GM10248 (cell line): ENCODE measurements at regions not wholly inside any gene's neighbourhood (a gene's known extent, or its start where the extent isn't known, plus 50 kb on each side); places are given as distances from the start of the nearest gene placed in this dataset.
"Not testable (repeated sequence)": the region's sequence is repeated elsewhere in the genome, so short reads cannot be mapped to it uniquely, and the experiment has no call there.

Source experiments
- CTCF ChIA-PET: fragments of 300-600 bp; sonication (Branson Sonifier 250); formaldehyde crosslinking; extraction: SDS; loops from one replicate; lab custom pipeline; 2021; ENCODE audit warnings: antibody characterized with exemption; lab: Yijun Ruan, JAX
- POLR2A ChIA-PET: fragments of 350-650 bp; sonication (Branson Sonifier 250); formaldehyde crosslinking; extraction: SDS; loops from one replicate; lab custom pipeline; 2020; ENCODE audit warnings: antibody characterized with exemption; lab: Yijun Ruan, JAX
- DNase-seq: peaks from one replicate; pipeline ENCODE4 v3.0.0; 2012; ENCODE audit errors: extremely low spot score
- CTCF ChIP-seq: IDR thresholded peaks from 2 replicates; pipeline ENCODE4 v1.5.1; 2012; ENCODE audit warnings: mild to moderate bottlenecking, low read depth; ENCODE audit errors: extremely low read depth, missing control alignments, control extremely low read depth

DNA sequence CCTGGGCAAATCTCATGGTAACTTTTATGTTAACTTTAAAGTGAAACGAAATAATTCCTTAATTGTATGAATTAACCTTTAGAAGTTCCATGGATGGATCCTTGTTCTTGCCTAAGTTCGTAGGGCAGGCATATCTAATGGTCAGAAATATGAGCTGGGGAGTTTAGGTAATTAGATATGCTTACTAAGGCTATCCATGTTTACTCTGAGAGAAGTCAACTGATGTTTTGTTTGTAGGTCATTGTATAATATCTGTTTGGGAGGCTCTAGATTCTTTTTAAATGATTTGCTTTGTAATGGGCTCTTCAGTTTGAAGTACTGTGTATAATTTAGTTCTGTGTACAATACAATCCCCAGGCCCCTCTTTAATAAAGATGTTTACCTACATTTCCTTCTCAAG lies 117.0 kb downstream of the DCK start:
- CTCF ChIA-PET, result interaction anchor here (1.7 kb wide), 1 partner anchor 16 kb away, joined by 3 read pairs; no protein-coding TSS in a partner anchor
- TF ChIP-seq CTCF, result no peak
- POLR2A ChIA-PET, result no interaction called here
- no peak for DNase-seq

DNA sequence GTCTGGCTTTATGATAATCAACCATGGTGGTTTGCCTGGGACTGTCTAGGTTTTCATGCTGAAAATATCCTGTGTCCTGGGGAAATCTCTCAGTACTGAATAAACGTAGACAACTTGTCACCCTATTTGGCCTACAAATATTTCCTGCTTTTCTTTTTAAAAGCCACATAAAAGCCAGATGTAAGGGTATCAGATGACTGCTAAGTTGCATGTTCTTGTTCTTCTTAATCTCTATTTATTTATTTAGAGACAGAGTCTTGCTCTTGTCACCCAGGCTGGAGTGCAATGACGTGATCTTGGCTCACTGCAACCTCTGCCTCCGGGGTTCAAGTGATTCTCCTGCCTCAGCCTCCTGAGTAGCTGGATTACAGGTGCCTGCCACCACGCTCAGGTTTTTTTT lies 117.7 kb downstream of the DCK start:
- CTCF ChIA-PET, result interaction anchor here (1.7 kb wide), 1 partner anchor 17 kb away, joined by 3 read pairs; no protein-coding TSS in a partner anchor
- DNase-seq, POLR2A ChIA-PET: not testable (repeated sequence)

- TF ChIP-seq CTCF, result no peak
- no peak for DNase-seq
- POLR2A ChIA-PET, result no interaction called here
- CTCF ChIA-PET, result no interaction called here
Measured at GRCh38 chr4:71113294-71113693, 119.8 kb downstream of the DCK start.

- DNase-seq, result no peak
- ChIA-PET POLR2A (no interaction called here), CTCF (no interaction called here)
- no peak for TF ChIP-seq CTCF
Measured at GRCh38 chr4:71120831-71121524, 127.5 kb downstream of the DCK start.

- no peak for TF ChIP-seq CTCF
- CTCF ChIA-PET, result interaction anchor here (1.4 kb wide), 1 partner anchor 8 kb away, joined by 4 read pairs; no protein-coding TSS in a partner anchor
- no peak for DNase-seq
- POLR2A ChIA-PET, result no interaction called here
Measured at GRCh38 chr4:71123951-71124350, 130.5 kb downstream of the DCK start.

DNA sequence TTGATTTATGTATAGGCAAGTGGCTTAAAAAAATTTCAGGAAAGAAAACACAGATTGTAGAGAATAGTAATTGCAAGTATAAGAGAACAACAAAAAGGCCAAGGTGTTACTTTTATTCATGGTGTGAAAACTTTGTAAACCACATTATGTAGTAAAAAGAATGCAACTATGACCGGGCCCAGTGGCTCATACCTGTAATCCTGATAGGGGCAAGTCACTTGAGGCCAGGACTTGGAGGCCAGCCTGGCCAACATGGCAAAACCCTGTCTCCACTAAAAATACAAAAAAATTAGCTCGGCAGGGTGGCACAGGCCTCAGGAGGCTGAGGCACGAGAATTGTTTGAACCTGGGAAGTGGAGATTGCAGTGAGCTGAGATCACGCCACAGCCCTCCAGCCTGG lies 131.7 kb downstream of the DCK start:
- ChIA-PET CTCF (interaction anchor here (1.2 kb wide), 1 partner anchor 12 kb away, joined by 4 read pairs; no protein-coding TSS in a partner anchor), POLR2A (no interaction called here)
- DNase-seq, result no peak
- no peak for TF ChIP-seq CTCF

DNA sequence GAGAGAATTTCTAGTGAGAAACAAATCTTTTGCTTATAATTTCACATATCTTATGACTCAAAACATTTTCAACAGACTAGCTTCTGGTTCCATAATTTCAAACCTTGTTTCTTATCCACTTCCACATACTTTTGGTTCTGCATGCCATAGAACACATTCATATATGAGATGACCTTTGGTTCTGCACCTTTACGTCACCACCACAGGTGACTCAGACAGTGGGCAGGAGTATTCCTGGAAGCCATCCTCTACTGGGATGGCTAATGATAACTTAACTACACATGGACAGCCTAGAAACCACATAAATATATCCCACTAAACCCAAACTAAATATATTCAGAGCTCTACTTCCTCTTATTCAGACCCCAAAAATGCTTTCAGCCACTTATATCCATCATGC lies 133.3 kb downstream of the DCK start:
- no peak for TF ChIP-seq CTCF
- no peak for DNase-seq
- CTCF ChIA-PET, result interaction anchor here (1.0 kb wide), 1 partner anchor 10 kb away, joined by 3 read pairs; no protein-coding TSS in a partner anchor
- POLR2A ChIA-PET, result no interaction called here
